ENCODE measurements at regions not wholly inside any gene's neighbourhood (a gene's known extent, or its start where the extent isn't known, plus 50 kb on each side); places are given as distances from the start of the nearest gene placed in this dataset.

- H3K4me1 ChIP-seq (ENCODE audit: insufficient read depth, low read length), result no peaks in the 10 kb centered on the region
- H3K4me3 ChIP-seq (ENCODE audit: low read depth in 1 of 2, low read length in 2 of 2), result no peak overlapping the region
- H3K27ac ChIP-seq (ENCODE audit: low read depth, low read length), result no peak overlapping the region
- no peak overlapping the region for H3K9ac ChIP-seq (ENCODE audit: low read length)
- H3K27me3 ChIP-seq (ENCODE audit: control insufficient read depth in 1 of 2, insufficient read depth in 2 of 2, low read length in 2 of 2), result no peaks in the 10 kb centered on the region
- no peaks in the 10 kb centered on the region for H3K36me3 ChIP-seq (ENCODE audit: insufficient read depth, low read length)
- no peaks in the 10 kb centered on the region for H3K9me3 ChIP-seq (ENCODE audit: low read length)
Measured at GRCh38 chr12:30501718-30502117, 194.0 kb downstream of the IPO8 start.

GRCh38 chr12:30500532-30500931, 195.1 kb downstream of the IPO8 start:
- Histone ChIP-seq H3K9ac (ENCODE audit: low read length) (no peak overlapping the region), H3K9me3 (ENCODE audit: low read length) (no peaks in the 10 kb centered on the region), H3K36me3 (ENCODE audit: insufficient read depth, low read length) (no peaks in the 10 kb centered on the region), H3K4me1 (ENCODE audit: insufficient read depth, low read length) (no peaks in the 10 kb centered on the region), H3K4me3 (ENCODE audit: low read depth in 1 of 2, low read length in 2 of 2) (no peak overlapping the region), H3K27me3 (ENCODE audit: control insufficient read depth in 1 of 2, insufficient read depth in 2 of 2, low read length in 2 of 2) (no peaks in the 10 kb centered on the region), H3K27ac (ENCODE audit: low read depth, low read length) (no peak overlapping the region)

GRCh38 chr12:30485230-30485890, 210.3 kb downstream of the IPO8 start:
- no peaks in the 10 kb centered on the region for H3K36me3 ChIP-seq (ENCODE audit: insufficient read depth, low read length)
- no peak overlapping the region for H3K9ac ChIP-seq (ENCODE audit: low read length)
- H3K27ac ChIP-seq (ENCODE audit: low read depth, low read length), result no peak overlapping the region
- H3K27me3 ChIP-seq (ENCODE audit: control insufficient read depth in 1 of 2, insufficient read depth in 2 of 2, low read length in 2 of 2), result no peaks in the 10 kb centered on the region
- H3K4me3 ChIP-seq (ENCODE audit: low read depth in 1 of 2, low read length in 2 of 2), result no peak overlapping the region
- no peaks in the 10 kb centered on the region for H3K9me3 ChIP-seq (ENCODE audit: low read length)
- H3K4me1 ChIP-seq (ENCODE audit: insufficient read depth, low read length), result no peaks in the 10 kb centered on the region

- H3K4me1 ChIP-seq (ENCODE audit: insufficient read depth, low read length), result no peaks in the 10 kb centered on the region
- no peaks in the 10 kb centered on the region for H3K27me3 ChIP-seq (ENCODE audit: control insufficient read depth in 1 of 2, insufficient read depth in 2 of 2, low read length in 2 of 2)
- H3K4me3 ChIP-seq (ENCODE audit: low read depth in 1 of 2, low read length in 2 of 2), result no peak overlapping the region
- H3K9me3 ChIP-seq (ENCODE audit: low read length), result no peaks in the 10 kb centered on the region
- H3K36me3 ChIP-seq (ENCODE audit: insufficient read depth, low read length), result no peaks in the 10 kb centered on the region
- no peak overlapping the region for H3K27ac ChIP-seq (ENCODE audit: low read depth, low read length)
- no peak overlapping the region for H3K9ac ChIP-seq (ENCODE audit: low read length)
Measured at GRCh38 chr12:30484658-30485057, 211.0 kb downstream of the IPO8 start.

GRCh38 chr12:30482650-30483049, 213.0 kb downstream of the IPO8 start:
- Histone ChIP-seq H3K4me3 (ENCODE audit: low read depth in 1 of 2, low read length in 2 of 2) (no peak overlapping the region), H3K9ac (ENCODE audit: low read length) (no peak overlapping the region), H3K27me3 (ENCODE audit: control insufficient read depth in 1 of 2, insufficient read depth in 2 of 2, low read length in 2 of 2) (no peaks in the 10 kb centered on the region), H3K27ac (ENCODE audit: low read depth, low read length) (no peak overlapping the region), H3K36me3 (ENCODE audit: insufficient read depth, low read length) (no peaks in the 10 kb centered on the region), H3K4me1 (ENCODE audit: insufficient read depth, low read length) (no peaks in the 10 kb centered on the region), H3K9me3 (ENCODE audit: low read length) (no peaks in the 10 kb centered on the region)

- H3K27me3 ChIP-seq (ENCODE audit: control insufficient read depth in 1 of 2, insufficient read depth in 2 of 2, low read length in 2 of 2), result no peaks in the 10 kb centered on the region
- no peak overlapping the region for H3K27ac ChIP-seq (ENCODE audit: low read depth, low read length)
- H3K9ac ChIP-seq (ENCODE audit: low read length), result no peak overlapping the region
- no peak overlapping the region for H3K4me3 ChIP-seq (ENCODE audit: low read depth in 1 of 2, low read length in 2 of 2)
- no peaks in the 10 kb centered on the region for H3K4me1 ChIP-seq (ENCODE audit: insufficient read depth, low read length)
- H3K36me3 ChIP-seq (ENCODE audit: insufficient read depth, low read length), result no peaks in the 10 kb centered on the region
- no peaks in the 10 kb centered on the region for H3K9me3 ChIP-seq (ENCODE audit: low read length)
Measured at GRCh38 chr12:30473274-30473673, 222.4 kb downstream of the IPO8 start.

- no peaks in the 10 kb centered on the region for H3K9me3 ChIP-seq (ENCODE audit: low read length)
- H3K4me3 ChIP-seq (ENCODE audit: low read depth in 1 of 2, low read length in 2 of 2), result no peak overlapping the region
- H3K27ac ChIP-seq (ENCODE audit: low read depth, low read length), result no peak overlapping the region
- no peaks in the 10 kb centered on the region for H3K4me1 ChIP-seq (ENCODE audit: insufficient read depth, low read length)
- no peak overlapping the region for H3K9ac ChIP-seq (ENCODE audit: low read length)
- no peaks in the 10 kb centered on the region for H3K36me3 ChIP-seq (ENCODE audit: insufficient read depth, low read length)
- H3K27me3 ChIP-seq (ENCODE audit: control insufficient read depth in 1 of 2, insufficient read depth in 2 of 2, low read length in 2 of 2), result no peaks in the 10 kb centered on the region
Measured at GRCh38 chr12:30466093-30466585, 229.5 kb downstream of the IPO8 start.

- Histone ChIP-seq H3K27me3 (ENCODE audit: control insufficient read depth in 1 of 2, insufficient read depth in 2 of 2, low read length in 2 of 2) (no peaks in the 10 kb centered on the region), H3K4me1 (ENCODE audit: insufficient read depth, low read length) (no peaks in the 10 kb centered on the region), H3K27ac (ENCODE audit: low read depth, low read length) (no peak overlapping the region), H3K9ac (ENCODE audit: low read length) (no peak overlapping the region), H3K36me3 (ENCODE audit: insufficient read depth, low read length) (no peaks in the 10 kb centered on the region), H3K9me3 (ENCODE audit: low read length) (no peaks in the 10 kb centered on the region), H3K4me3 (ENCODE audit: low read depth in 1 of 2, low read length in 2 of 2) (no peak overlapping the region)
Measured at GRCh38 chr12:30463636-30464035, 232.0 kb downstream of the IPO8 start.

GRCh38 chr12:30462249-30462648, 233.4 kb downstream of the IPO8 start:
- H3K27ac ChIP-seq (ENCODE audit: low read depth, low read length), result no peak overlapping the region
- no peaks in the 10 kb centered on the region for H3K27me3 ChIP-seq (ENCODE audit: control insufficient read depth in 1 of 2, insufficient read depth in 2 of 2, low read length in 2 of 2)
- no peaks in the 10 kb centered on the region for H3K9me3 ChIP-seq (ENCODE audit: low read length)
- no peak overlapping the region for H3K9ac ChIP-seq (ENCODE audit: low read length)
- no peak overlapping the region for H3K4me3 ChIP-seq (ENCODE audit: low read depth in 1 of 2, low read length in 2 of 2)
- H3K4me1 ChIP-seq (ENCODE audit: insufficient read depth, low read length), result peaks cover 3% of the 10 kb centered on the region
- H3K36me3 ChIP-seq (ENCODE audit: insufficient read depth, low read length), result no peaks in the 10 kb centered on the region

- Histone ChIP-seq H3K4me1 (ENCODE audit: insufficient read depth, low read length) (peaks cover 4% of the 10 kb centered on the region), H3K27me3 (ENCODE audit: control insufficient read depth in 1 of 2, insufficient read depth in 2 of 2, low read length in 2 of 2) (no peaks in the 10 kb centered on the region), H3K4me3 (ENCODE audit: low read depth in 1 of 2, low read length in 2 of 2) (no peak overlapping the region), H3K9me3 (ENCODE audit: low read length) (no peaks in the 10 kb centered on the region), H3K9ac (ENCODE audit: low read length) (no peak overlapping the region), H3K36me3 (ENCODE audit: insufficient read depth, low read length) (no peaks in the 10 kb centered on the region), H3K27ac (ENCODE audit: low read depth, low read length) (no peak overlapping the region)
Measured at GRCh38 chr12:30461026-30461615, 234.5 kb downstream of the IPO8 start.

GRCh38 chr12:30458453-30458852, 237.2 kb downstream of the IPO8 start:
- Histone ChIP-seq H3K36me3 (ENCODE audit: insufficient read depth, low read length) (no peaks in the 10 kb centered on the region), H3K27me3 (ENCODE audit: control insufficient read depth in 1 of 2, insufficient read depth in 2 of 2, low read length in 2 of 2) (no peaks in the 10 kb centered on the region), H3K9ac (ENCODE audit: low read length) (no peak overlapping the region), H3K9me3 (ENCODE audit: low read length) (no peaks in the 10 kb centered on the region), H3K27ac (ENCODE audit: low read depth, low read length) (no peak overlapping the region), H3K4me1 (ENCODE audit: insufficient read depth, low read length) (peaks cover 4% of the 10 kb centered on the region), H3K4me3 (ENCODE audit: low read depth in 1 of 2, low read length in 2 of 2) (no peak overlapping the region)

Measured in muscle layer of colon (tissue), 2 donors.